GM13977 (cell line): ENCODE measurements at regions not wholly inside any gene's neighbourhood (a gene's known extent, or its start where the extent isn't known, plus 50 kb on each side); places are given as distances from the start of the nearest gene placed in this dataset.

Experiments
- DNase-seq: peaks from one replicate; pipeline ENCODE4 v3.0.0; 2012; ENCODE audit warnings: low spot score
- CTCF ChIP-seq: IDR thresholded peaks from 2 replicates; pipeline ENCODE4 v1.5.1; 2012; ENCODE audit warnings: mild to moderate bottlenecking, control low read depth; ENCODE audit not compliant: insufficient read depth; ENCODE audit errors: extremely low read depth, missing control alignments
- in situ Hi-C: fragments of 300-500 bp; cut with MboI; formaldehyde crosslinking; loops from one replicate; pipeline ENCODE4 v1.12.0; 2022; ENCODE audit warnings: low sequenced_read_pairs, low pct_unique_long_range_greater_than_20kb, mixed read lengths, inconsistent platforms; ENCODE audit not compliant: unreplicated experiment

DNA sequence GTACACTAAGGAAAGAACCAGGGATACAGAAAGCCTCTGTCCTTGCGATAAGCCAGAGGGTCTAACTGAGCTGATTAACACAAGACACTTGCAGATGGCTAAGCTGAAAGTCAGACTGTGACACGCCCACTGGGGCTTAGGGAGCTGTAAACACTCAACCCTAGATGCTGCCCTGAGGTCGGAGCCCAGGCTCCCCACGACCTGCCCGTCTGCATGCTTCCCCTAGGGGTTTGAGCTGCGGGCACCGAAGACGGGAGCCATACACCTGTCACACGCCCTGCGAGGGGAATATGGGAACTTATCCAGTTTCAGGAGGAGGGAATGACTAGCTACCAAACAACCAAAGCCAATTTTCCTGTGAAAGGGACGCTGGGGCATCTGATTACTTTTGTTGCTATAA is 96.0 kb downstream of the HTR5A start:
- DNase-seq = no peak
- no peak for TF ChIP-seq CTCF
- in situ Hi-C loops = no loop called here

DNA sequence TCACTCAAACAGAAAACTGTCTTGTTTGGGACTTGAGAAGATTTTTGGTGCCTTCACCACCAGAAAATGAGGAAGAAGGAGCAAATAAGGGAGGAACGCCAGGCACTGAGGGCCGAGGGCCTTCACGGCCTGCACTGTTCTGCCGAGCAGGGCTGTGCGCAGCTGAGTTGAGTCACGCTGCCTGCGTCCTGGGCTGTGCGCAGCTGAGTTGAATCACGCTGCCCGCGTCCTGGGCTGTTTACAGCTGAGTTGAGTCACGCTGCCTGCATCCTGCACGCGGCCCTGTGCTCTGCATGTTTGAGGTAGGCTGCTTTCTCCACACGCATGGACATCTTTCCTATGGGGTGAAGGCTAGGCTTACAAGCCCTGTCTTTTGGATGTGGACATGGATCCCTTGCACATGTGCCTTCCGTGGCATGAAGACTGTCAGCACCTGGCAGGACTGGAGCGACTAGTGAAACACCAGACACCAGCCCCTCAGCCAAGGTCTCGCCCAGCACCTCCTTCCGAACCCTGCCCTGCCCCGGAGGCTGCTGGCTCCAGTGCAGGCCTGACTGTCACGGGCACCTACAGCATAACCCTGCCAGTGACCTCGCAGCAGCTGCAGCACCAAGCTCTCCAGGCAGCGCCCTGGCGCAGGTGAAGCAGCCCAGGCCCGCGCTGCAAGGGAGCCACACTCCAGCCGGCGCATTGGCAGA is 96.7 kb downstream of the HTR5A start:
- DNase-seq = no peak
- in situ Hi-C loops = no loop called here
- TF ChIP-seq CTCF = no peak

- in situ Hi-C loops = no loop called here
- DNase-seq = no peak
- TF ChIP-seq CTCF = no peak
Measured at GRCh38 chr7:155167706-155168365, 97.7 kb downstream of the HTR5A start.

- no peak for DNase-seq
- in situ Hi-C loops = no loop called here
- TF ChIP-seq CTCF = no peak
Measured at GRCh38 chr7:155168597-155169480, 98.7 kb downstream of the HTR5A start.

DNA sequence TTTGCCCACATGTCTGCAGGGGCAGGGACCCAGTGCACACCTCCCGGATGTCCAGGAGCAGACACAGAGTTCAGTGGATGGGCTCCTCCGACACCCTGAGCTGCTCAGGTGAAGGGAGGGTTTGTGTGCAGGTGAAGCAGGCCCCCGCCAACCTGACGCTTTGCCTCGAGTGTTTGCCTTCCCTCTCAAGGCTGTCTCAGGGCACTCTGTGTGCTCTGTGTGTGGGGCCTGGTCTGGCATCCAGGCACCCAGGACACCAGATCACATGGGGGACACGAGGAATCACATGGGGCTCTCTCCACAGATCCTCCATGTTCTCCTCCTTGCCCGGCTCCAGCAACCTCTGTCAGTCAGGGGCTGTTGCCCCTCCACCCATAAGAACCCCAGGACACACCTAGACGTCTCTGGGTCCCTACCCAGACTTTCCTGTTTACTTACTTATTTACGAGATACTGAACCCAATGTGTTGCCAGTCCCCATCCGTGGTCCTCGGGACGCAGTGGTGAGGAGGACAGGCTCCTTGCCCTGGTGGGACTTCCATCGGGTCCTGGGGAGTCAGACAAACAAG is 99.5 kb downstream of the HTR5A start:
- TF ChIP-seq CTCF = no peak
- in situ Hi-C loops = no loop called here
- no peak for DNase-seq

- in situ Hi-C loops = no loop called here
- TF ChIP-seq CTCF = no peak
- DNase-seq = no peak
Measured at GRCh38 chr7:155170331-155170730, 100.2 kb downstream of the HTR5A start.
